Breast epithelium (tissue), 4 donors: ENCODE measurements at regions not wholly inside any gene's neighbourhood (a gene's known extent, or its start where the extent isn't known, plus 50 kb on each side); places are given as distances from the start of the nearest gene placed in this dataset.

ENCODE experiments used
- DNase-seq, 2 donors: peaks; one replicate each; pipeline ENCODE4 v3.0.0-alpha.2; 2019; ENCODE audit warnings: low spot score in 2 of 2
- H3K27ac ChIP-seq, 2 donors: fragments of 200-600 bp; sonication (generic) in 1 of 2; one replicate each; pipeline ENCODE4 v1.5.1; 2016 to 2019; ENCODE audit warnings: mild to moderate bottlenecking in 1 of 2
- H3K27me3 ChIP-seq, 2 donors: fragments of 200-600 bp; sonication (generic) in 1 of 2; one replicate each; pipeline versions ENCODE4 v1.5.1 to v1.6.0; 2017 to 2019; ENCODE audit warnings: control low read depth in 1 of 2, mild to moderate bottlenecking in 1 of 2
- H3K36me3 ChIP-seq: fragments of 200-600 bp; one replicate; pipeline ENCODE4 v1.5.1; 2019
- H3K4me1 ChIP-seq, 2 donors: fragments of 200-600 bp; sonication (generic); one replicate each; pipeline ENCODE4 v1.5.1; 2016 to 2019; ENCODE audit warnings: control low read depth in 1 of 2
- H3K4me3 ChIP-seq, 3 donors: fragments of 200-600 bp; sonication (generic); 1 replicate in 2 of 3; 2 replicates in 1 of 3; pipeline ENCODE4 v1.5.1; 2016 to 2019; ENCODE audit warnings: mild to moderate bottlenecking in 3 of 3, moderate library complexity in 2 of 3
- H3K9me3 ChIP-seq, 2 donors: fragments of 200-600 bp; sonication (generic) in 1 of 2; one replicate each; pipeline ENCODE4 v1.5.1; 2016 to 2019; ENCODE audit warnings: control low read depth in 1 of 2
- POLR2A ChIP-seq: fragments of 450-650 bp; IDR thresholded peaks from one replicate; pipeline ENCODE4 v1.6.1; 2016; ENCODE audit warnings: antibody characterized with exemption, mild to moderate bottlenecking, moderate library complexity
- POLR2AphosphoS5 ChIP-seq, 3 donors: sonication (generic); formaldehyde crosslinking; IDR thresholded peaks; one replicate each; pipeline ENCODE4 v1.6.1; 2017; ENCODE audit warnings: antibody characterized with exemption in 3 of 3
- intact Hi-C: fragments of 100-400 bp; cut with DNase I; formaldehyde crosslinking; loops from one replicate; pipeline ENCODE4 v1.15.1; 2023; ENCODE audit warnings: low total_unique reads
- TF ChIP-seq, protein P1 (sequence below), 3 donors: fragments of 450-650 bp; IDR thresholded peaks; one replicate each; pipeline ENCODE4 v1.5.1; 2016 to 2017; ENCODE audit warnings: antibody characterized with exemption in 3 of 3, mild to moderate bottlenecking in 3 of 3, moderate library complexity in 3 of 3

DNA sequence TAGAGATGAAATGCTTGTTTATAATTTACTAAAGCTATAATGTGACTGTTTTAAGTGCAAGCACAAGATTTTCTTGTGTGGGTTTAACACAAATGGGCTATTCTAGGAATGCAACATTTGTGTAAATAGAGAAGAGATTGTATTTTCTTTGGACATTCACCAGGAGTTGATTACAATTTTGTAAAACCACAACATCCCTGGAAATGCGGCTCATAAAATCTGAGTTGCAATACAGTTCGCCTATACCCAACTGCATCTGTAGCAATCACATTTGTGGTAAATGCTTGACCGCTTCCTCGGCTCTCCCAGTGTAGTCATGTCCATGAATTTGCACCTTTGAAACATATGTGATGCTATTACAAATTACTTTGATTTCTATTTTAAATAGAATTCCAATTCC lies 348.7 kb upstream of the CDH20 start:
- no peak overlapping the region for H3K4me3 ChIP-seq
- H3K4me1 ChIP-seq = no peaks in the 10 kb centered on the region
- H3K9me3 ChIP-seq = no peaks in the 10 kb centered on the region
- no peak for TF ChIP-seq POLR2A
- TF ChIP-seq POLR2AphosphoS5 (IDR thresholded peaks at IDR 0.05) = no peak
- DNase-seq = no peak
- H3K27me3 ChIP-seq = no peaks in the 10 kb centered on the region
- no peak overlapping the region for H3K27ac ChIP-seq
- no peaks in the 10 kb centered on the region for H3K36me3 ChIP-seq
- intact Hi-C loops = no loop called here

DNA sequence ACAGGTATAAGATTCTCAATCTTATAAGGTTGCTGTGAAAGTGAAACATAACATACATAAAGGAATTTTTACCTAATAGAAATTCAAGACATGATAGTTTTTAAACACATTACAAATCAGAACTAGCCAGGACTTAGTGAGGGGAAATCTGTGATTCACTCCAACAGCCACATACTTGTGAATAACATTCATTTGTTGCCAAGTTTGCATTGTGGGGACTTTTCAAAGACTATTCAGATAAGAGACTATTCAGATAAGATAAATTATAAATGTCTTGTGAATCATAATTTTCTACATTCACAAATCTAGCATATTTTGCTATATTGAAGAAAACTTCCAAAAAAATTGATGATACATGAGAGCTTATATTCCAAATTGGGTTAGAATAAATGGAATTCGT lies 345.3 kb upstream of the CDH20 start:
- Histone ChIP-seq H3K4me3 (no peak overlapping the region), H3K27me3 (no peaks in the 10 kb centered on the region), H3K4me1 (no peaks in the 10 kb centered on the region), H3K36me3 (no peaks in the 10 kb centered on the region), H3K27ac (no peak overlapping the region), H3K9me3 (no peaks in the 10 kb centered on the region)
- DNase-seq = no peak
- TF ChIP-seq POLR2A = no peak
- TF ChIP-seq, protein P1, sequence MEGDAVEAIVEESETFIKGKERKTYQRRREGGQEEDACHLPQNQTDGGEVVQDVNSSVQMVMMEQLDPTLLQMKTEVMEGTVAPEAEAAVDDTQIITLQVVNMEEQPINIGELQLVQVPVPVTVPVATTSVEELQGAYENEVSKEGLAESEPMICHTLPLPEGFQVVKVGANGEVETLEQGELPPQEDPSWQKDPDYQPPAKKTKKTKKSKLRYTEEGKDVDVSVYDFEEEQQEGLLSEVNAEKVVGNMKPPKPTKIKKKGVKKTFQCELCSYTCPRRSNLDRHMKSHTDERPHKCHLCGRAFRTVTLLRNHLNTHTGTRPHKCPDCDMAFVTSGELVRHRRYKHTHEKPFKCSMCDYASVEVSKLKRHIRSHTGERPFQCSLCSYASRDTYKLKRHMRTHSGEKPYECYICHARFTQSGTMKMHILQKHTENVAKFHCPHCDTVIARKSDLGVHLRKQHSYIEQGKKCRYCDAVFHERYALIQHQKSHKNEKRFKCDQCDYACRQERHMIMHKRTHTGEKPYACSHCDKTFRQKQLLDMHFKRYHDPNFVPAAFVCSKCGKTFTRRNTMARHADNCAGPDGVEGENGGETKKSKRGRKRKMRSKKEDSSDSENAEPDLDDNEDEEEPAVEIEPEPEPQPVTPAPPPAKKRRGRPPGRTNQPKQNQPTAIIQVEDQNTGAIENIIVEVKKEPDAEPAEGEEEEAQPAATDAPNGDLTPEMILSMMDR (IDR thresholded peaks at IDR 0.05) = no peak
- no peak for TF ChIP-seq POLR2AphosphoS5 (IDR thresholded peaks at IDR 0.05)
- intact Hi-C loops = no loop called here

DNA sequence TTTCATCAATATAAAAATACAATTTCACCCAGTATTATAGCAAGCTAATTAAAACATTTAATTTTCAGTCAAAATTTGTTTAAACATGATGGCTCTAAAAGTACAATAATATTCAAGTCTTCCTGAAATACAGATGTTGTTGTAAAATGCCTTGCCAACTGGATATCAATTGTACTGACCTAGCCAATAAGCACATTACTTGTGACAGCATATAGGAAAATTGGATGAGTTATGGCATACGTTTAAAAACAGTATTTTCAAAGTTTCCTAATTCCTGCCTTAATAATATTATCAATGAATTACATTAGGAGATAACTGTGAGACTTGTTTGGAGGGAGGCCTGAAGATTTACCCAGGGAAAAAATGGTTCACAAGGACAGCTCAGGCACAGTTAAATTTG lies 336.9 kb upstream of the CDH20 start:
- intact Hi-C loops = no loop called here
- TF ChIP-seq POLR2AphosphoS5 (IDR thresholded peaks at IDR 0.05) (no peak), POLR2A (no peak)
- TF ChIP-seq, protein P1 (IDR thresholded peaks at IDR 0.05) = no peak
- H3K36me3 ChIP-seq = no peaks in the 10 kb centered on the region
- no peaks in the 10 kb centered on the region for H3K9me3 ChIP-seq
- H3K27me3 ChIP-seq = no peaks in the 10 kb centered on the region
- H3K4me3 ChIP-seq = no peak overlapping the region
- no peaks in the 10 kb centered on the region for H3K4me1 ChIP-seq
- no peak for DNase-seq
- no peak overlapping the region for H3K27ac ChIP-seq

DNA sequence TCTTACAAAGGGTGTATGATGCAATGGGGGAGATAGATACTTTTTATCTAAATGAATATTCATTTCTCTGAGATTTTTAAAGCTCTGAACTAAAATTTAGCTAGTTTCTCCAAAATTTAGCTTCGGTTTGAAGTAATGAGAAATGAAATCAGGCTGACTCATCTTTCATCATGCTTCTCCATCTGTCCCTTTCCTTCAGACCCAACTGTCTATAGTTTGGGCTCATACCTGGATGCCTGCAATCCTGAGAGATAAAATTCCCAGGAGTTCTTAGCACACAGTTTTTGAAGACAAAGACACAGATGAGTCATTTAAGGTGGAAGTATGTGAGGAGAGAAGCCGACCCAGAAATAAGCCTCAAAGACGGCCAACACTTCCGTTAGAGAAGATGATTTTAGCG lies 336.4 kb upstream of the CDH20 start:
- Histone ChIP-seq H3K9me3 (no peaks in the 10 kb centered on the region), H3K27me3 (no peaks in the 10 kb centered on the region), H3K4me1 (no peaks in the 10 kb centered on the region), H3K27ac (no peak overlapping the region), H3K4me3 (no peak overlapping the region), H3K36me3 (no peaks in the 10 kb centered on the region)
- intact Hi-C loops = no loop called here
- TF ChIP-seq POLR2AphosphoS5 (IDR thresholded peaks at IDR 0.05) = no peak
- no peak for TF ChIP-seq POLR2A
- TF ChIP-seq, protein P1 (IDR thresholded peaks at IDR 0.05) = no peak
- DNase-seq = no peak

DNA sequence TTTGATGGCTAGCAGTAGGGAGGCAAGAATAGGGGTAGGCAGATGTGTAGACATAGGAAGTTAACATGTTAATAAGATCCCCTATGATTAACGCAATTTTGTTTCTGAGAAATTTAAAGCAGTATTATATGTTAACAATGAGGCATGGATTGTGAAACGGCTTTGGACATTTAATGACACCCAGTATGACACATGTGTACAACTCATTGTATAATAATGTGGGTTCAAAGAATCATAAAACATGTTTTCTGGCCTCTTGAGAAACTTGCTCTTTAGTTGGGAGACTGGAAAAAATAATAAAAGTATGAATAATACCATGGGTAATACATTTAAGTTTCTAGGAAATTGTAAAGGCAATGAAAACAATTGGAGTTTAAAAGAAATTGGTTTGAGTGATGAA lies 332.1 kb upstream of the CDH20 start:
- Histone ChIP-seq H3K27me3 (no peaks in the 10 kb centered on the region), H3K27ac (no peak overlapping the region), H3K9me3 (no peaks in the 10 kb centered on the region), H3K36me3 (no peaks in the 10 kb centered on the region), H3K4me3 (no peak overlapping the region), H3K4me1 (no peaks in the 10 kb centered on the region)
- TF ChIP-seq POLR2AphosphoS5 (IDR thresholded peaks at IDR 0.05) = no peak
- TF ChIP-seq POLR2A = no peak
- intact Hi-C loops = no loop called here
- DNase-seq = no peak

DNA sequence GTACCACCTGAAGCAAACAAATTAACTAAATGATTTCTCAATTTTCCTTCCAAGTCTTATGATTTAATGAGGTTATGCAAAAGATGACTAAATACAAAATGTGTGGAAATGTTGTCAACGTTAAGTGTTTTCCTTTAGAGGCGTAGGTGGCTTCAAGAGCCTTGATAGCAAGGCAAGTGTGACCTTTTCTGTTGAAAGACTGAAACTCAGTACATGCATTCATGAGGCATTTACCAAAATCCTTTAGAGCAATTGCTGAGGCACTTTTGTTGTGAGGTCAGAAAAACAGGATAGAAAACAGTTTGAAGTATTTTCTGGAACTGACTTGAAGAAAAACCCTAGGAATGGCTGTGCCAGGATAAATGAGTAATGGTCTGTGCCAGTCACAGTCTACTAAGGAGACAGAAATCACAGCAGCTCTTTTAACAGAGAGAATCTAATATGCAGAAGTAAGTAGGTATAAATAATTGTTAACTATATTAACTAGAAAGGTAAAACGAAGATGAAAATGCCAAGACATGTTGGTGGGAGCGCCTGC lies 326.5 kb upstream of the CDH20 start:
- Histone ChIP-seq H3K27ac (no peak overlapping the region), H3K4me3 (no peak overlapping the region), H3K27me3 (no peaks in the 10 kb centered on the region), H3K4me1 (no peaks in the 10 kb centered on the region), H3K9me3 (no peaks in the 10 kb centered on the region), H3K36me3 (no peaks in the 10 kb centered on the region)
- intact Hi-C loops = no loop called here
- DNase-seq = no peak
- TF ChIP-seq POLR2AphosphoS5 (IDR thresholded peaks at IDR 0.05) (no peak), POLR2A (no peak)
- TF ChIP-seq, protein P1 (IDR thresholded peaks at IDR 0.05) = no peak
